ENCODE measurements at regions not wholly inside any gene's neighbourhood (a gene's known extent, or its start where the extent isn't known, plus 50 kb on each side); places are given as distances from the start of the nearest gene placed in this dataset.

DNA sequence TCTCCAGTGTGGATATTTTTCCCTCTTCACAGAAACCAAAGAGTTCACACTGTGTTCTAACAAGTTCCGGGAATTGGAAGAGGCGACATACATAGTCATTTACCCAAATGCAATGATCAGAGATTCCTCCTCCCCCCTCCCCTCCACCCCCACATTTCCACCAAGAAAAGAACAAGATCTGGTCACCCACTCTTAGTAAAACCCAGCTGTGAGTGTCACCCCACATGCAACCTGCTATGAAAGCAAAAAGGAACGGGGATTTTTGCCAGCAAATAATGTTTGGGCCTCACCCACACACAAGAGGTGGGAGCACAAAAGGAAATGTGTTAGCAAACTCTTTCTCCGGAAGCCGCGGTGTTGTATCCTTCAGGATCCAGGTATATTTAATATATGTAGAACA, 745.0 kb upstream of the AUTS2 start:
- TF ChIP-seq CTCF (IDR thresholded peaks at IDR 0.05) (no peak), POLR2A (IDR thresholded peaks at IDR 0.05) (no peak), EP300 (IDR thresholded peaks at IDR 0.05) (no peak)
